ENCODE measurements at regions not wholly inside any gene's neighbourhood (a gene's known extent, or its start where the extent isn't known, plus 50 kb on each side); places are given as distances from the start of the nearest gene placed in this dataset.
"Not testable (repeated sequence)": the region's sequence is repeated elsewhere in the genome, so short reads cannot be mapped to it uniquely, and the experiment has no call there.

DNA sequence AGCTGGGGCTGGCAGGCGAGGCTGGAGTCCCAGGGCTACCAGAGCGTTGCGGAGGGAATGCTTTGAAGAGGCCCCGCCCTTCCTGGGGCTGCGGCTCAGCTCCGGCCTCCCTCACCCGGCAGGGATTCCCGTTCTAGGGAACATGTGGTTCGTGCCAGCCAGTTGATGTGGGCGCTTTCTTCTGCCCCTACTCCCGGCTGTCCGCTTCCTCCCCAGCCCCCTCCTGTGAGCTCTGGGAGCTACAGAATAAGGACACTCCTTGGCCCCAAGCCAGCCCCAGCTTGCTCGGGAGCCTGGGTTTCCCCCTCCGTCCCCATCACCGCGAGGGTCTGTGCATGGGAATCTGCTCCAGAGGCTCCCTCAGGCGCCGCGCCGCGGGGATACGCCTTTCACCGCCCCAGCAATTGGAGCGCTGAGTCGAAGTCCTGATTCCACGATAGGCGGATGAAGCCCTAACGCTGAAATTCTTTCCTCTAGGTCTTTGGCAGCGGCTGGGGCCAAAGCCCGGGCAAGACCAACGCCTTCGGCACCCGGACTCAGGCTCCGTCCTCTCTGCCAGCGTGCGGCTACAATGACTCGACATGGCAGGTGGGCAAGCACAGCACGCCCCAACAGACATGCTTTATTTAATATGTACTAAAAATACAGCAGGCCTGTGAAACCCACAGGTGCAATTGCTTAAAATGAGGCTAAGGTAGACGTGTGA, 69.5 kb downstream of the KLF15 start:
- no peak for DNase-seq
- H3K9me3 ChIP-seq (ENCODE audit: severe bottlenecking) = no peaks in the 10 kb centered on the region
- no peaks in the 10 kb centered on the region for H3K27me3 ChIP-seq (ENCODE audit: insufficient read depth, low read depth, severe bottlenecking)

DNA sequence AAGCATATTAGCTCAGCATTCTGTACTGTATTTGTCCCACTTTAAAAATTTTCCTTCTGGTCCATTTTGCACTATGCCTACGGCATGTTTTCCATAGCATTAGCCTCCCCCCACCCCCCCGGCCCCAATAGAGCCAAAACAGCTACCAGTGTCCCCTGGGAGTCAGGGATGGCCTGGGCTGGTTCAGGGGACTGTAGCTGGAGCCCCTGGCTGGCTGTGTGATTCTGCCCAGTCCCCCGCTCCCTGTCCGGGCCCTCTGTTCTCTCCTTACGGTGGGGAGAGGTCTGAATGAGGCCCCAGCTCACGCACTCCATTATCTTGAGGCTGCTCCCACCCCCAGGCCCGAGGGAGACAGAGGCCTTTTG, 70.1 kb downstream of the KLF15 start:
- Histone ChIP-seq H3K27me3 (ENCODE audit: insufficient read depth, low read depth, severe bottlenecking) (no peaks in the 10 kb centered on the region), H3K36me3 (no peaks in the 10 kb centered on the region), H3K4me3 (ENCODE audit: low read depth, low read length) (no peak overlapping the region), H3K9me3 (ENCODE audit: severe bottlenecking) (no peaks in the 10 kb centered on the region), H3K27ac (no peak overlapping the region)
- no peak for DNase-seq
- TF ChIP-seq, protein P1, sequence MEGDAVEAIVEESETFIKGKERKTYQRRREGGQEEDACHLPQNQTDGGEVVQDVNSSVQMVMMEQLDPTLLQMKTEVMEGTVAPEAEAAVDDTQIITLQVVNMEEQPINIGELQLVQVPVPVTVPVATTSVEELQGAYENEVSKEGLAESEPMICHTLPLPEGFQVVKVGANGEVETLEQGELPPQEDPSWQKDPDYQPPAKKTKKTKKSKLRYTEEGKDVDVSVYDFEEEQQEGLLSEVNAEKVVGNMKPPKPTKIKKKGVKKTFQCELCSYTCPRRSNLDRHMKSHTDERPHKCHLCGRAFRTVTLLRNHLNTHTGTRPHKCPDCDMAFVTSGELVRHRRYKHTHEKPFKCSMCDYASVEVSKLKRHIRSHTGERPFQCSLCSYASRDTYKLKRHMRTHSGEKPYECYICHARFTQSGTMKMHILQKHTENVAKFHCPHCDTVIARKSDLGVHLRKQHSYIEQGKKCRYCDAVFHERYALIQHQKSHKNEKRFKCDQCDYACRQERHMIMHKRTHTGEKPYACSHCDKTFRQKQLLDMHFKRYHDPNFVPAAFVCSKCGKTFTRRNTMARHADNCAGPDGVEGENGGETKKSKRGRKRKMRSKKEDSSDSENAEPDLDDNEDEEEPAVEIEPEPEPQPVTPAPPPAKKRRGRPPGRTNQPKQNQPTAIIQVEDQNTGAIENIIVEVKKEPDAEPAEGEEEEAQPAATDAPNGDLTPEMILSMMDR (IDR thresholded peaks at IDR 0.05; ENCODE audit: low read depth, low read length) = no peak

More for the DNA sequence above, 69.5 kb downstream of the KLF15 start:
- no peak overlapping the region for H3K27ac ChIP-seq
- TF ChIP-seq, protein P1 (IDR thresholded peaks at IDR 0.05; ENCODE audit: low read depth, low read length) = no peak
- H3K36me3 ChIP-seq = no peaks in the 10 kb centered on the region
- no peak overlapping the region for H3K4me3 ChIP-seq (ENCODE audit: low read depth, low read length)

DNA sequence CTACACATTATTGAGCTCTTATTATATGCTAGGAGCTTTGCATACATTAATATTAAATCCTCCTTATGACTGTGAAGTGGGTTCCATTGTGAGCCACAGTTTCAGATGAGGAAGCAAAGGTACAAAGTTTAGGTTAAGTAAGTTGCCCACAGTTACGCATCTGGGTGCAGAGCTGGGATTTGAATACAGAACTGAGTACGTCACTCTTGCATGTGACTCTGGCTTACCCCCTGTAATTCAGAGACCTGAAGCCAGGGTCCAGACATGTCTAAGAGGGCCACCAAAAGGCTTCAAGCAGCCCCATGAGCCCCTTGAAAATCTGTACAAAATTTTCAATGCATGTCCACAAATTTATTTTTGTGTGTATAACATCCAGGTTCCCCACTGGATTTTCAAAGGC, 71.8 kb downstream of the KLF15 start:
- TF ChIP-seq, protein P1 (IDR thresholded peaks at IDR 0.05; ENCODE audit: low read depth, low read length) = no peak
- Histone ChIP-seq H3K36me3 (no peaks in the 10 kb centered on the region), H3K4me3 (ENCODE audit: low read depth, low read length) (no peak overlapping the region), H3K9me3 (ENCODE audit: severe bottlenecking) (peaks cover 3% of the 10 kb centered on the region), H3K27ac (no peak overlapping the region), H3K27me3 (ENCODE audit: insufficient read depth, low read depth, severe bottlenecking) (no peaks in the 10 kb centered on the region)
- DNase-seq = no peak

DNA sequence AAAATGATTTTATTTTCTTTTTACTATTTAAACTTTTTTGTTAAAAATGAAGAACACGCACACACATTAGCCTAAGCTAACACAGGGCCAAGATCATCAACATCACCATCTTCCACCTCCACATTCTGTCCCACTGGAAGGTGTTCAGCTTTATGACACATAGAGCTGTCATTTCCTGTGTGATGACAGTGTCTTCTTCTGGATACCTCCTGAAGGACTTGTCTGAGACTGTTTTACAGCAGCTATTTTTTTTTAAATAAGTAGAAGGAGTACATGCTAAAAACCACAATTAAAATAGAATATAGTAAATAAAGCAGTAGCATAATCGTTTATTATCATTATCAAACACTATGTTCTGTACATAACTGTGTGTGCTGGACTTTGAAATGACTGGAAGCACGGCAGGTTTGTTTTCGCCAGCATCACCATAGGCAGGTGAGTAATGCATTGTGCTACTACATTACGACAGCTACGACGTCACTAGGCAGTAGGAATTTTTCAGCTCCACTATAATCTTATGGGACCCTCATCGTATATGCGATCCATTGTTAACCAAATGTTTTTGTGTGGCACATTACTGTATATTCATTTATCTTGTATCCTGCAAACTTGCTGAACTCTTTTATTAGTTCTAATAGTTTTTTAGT, 72.8 kb downstream of the KLF15 start:
- TF ChIP-seq, protein P1 (IDR thresholded peaks at IDR 0.05; ENCODE audit: low read depth, low read length) = no peak
- Histone ChIP-seq H3K27ac (no peak overlapping the region), H3K9me3 (ENCODE audit: severe bottlenecking) (peaks cover 3% of the 10 kb centered on the region), H3K4me3 (ENCODE audit: low read depth, low read length) (no peak overlapping the region), H3K36me3 (no peaks in the 10 kb centered on the region), H3K27me3 (ENCODE audit: insufficient read depth, low read depth, severe bottlenecking) (no peaks in the 10 kb centered on the region)
- no peak for DNase-seq

DNA sequence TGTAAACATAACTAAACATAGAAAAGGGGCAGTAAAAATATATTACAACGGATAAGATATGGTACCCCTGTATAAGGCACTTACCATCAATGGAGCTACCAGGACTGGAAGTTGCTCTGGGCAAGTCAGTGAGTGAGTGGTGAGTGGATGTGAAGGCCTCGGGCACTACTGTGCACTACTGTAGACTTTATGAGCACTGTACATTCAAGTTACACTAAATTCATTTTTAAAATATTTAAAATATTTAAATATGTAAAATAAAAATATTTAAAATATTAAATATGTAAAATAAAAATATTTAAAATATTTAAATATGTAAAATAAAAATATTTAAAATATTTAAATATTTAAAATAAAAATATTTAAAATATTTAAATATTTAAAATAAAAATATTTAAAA, 73.6 kb downstream of the KLF15 start:
- not testable (repeated sequence) for H3K27ac ChIP-seq; H3K4me3 ChIP-seq (ENCODE audit: low read depth, low read length); H3K36me3 ChIP-seq; H3K27me3 ChIP-seq (ENCODE audit: insufficient read depth, low read depth, severe bottlenecking); H3K9me3 ChIP-seq (ENCODE audit: severe bottlenecking); DNase-seq

DNA sequence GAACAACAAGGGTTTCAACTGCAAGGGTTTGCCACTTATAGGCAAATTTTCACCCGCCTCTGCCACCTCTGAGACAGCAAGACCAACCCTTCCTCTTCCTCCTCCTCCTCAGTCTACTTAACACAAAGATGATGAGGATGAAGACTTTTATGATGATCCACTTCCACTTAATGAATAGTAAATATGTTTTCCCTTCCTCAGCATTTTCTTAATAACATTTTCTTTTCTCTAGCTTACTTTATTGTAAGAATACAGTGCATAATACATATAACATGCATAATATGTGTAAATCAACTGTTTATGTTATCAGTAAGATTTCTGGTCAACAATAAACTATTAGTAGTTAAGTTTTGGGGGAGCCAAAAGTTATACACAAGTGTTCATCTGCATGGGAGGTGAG, 77.4 kb downstream of the KLF15 start:
- H3K4me3 ChIP-seq (ENCODE audit: low read depth, low read length) = no peak overlapping the region
- no peak overlapping the region for H3K27ac ChIP-seq
- TF ChIP-seq, protein P1 (IDR thresholded peaks at IDR 0.05; ENCODE audit: low read depth, low read length) = no peak
- DNase-seq = no peak
- no peaks in the 10 kb centered on the region for H3K36me3 ChIP-seq
- peaks cover 3% of the 10 kb centered on the region for H3K9me3 ChIP-seq (ENCODE audit: severe bottlenecking)
- H3K27me3 ChIP-seq (ENCODE audit: insufficient read depth, low read depth, severe bottlenecking) = no peaks in the 10 kb centered on the region
